ENCODE measurements at regions not wholly inside any gene's neighbourhood (a gene's known extent, or its start where the extent isn't known, plus 50 kb on each side); places are given as distances from the start of the nearest gene placed in this dataset.

DNA sequence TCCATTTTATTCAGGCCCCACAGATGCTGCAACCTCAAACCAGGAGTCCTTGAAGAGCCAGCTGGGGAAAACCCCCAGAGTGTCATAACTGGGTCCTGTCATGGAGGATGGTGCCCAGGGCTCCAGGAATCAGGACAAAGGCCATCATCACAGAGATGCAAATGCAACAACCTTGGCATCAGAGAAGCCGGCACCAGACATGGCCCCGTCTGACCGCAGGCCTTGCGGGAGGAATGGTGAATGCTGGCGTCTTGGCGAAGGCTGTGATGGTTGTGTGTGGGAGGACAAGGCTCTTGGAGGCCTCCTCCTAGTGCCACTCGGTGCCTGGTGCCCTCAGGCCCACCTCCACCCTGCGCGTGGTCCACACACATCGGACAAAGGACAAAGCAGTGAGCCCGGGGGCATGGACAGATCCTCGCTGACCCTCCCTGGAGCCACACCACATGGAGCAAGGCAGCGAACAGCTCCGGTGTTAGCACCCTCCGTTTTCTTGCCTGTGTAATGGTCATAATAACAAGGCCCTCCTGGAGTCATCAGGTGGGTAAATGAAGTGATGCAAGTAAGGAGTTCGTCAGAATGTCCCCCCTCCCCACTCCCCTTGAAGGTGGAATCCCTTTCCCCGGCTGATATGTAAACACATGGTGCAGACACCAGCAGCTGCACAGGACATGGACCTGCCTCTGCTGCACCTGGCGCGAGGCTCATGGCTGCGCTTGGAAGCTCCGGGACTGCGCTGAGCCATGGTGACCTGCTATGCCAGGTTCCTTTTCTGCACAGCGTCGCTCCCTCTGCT, 380.7 kb downstream of the IRX2 start:
- H3K79me2 ChIP-seq (ENCODE audit: insufficient read depth, low read length), result no peaks in the 10 kb centered on the region
- H3K9ac ChIP-seq (ENCODE audit: low read length), result no peak overlapping the region
- no peak overlapping the region for H3K4me3 ChIP-seq (ENCODE audit: insufficient read depth, low read length, poor library complexity, severe bottlenecking)
- no peak overlapping the region for H2AFZ ChIP-seq (ENCODE audit: low read depth, low read length, severe bottlenecking)
- no peaks in the 10 kb centered on the region for H3K27me3 ChIP-seq (ENCODE audit: low read length)
- H3K9me2 ChIP-seq (replicated peaks; ENCODE audit: insufficient read depth, low read length), result no peaks in the 10 kb centered on the region
- TF ChIP-seq EZH2phosphoT487 (conservative IDR thresholded peaks at IDR 0.05; ENCODE audit: low read length) (no peak), CTCF (IDR thresholded peaks at IDR 0.05; ENCODE audit: insufficient read depth, low read length, poor library complexity, severe bottlenecking) (no peak)
- no peaks in the 10 kb centered on the region for H3K36me3 ChIP-seq (ENCODE audit: low read length)
- no peak overlapping the region for H3K4me2 ChIP-seq (ENCODE audit: low read depth, low read length, poor library complexity, severe bottlenecking)
- no peaks in the 10 kb centered on the region for H3F3A ChIP-seq (ENCODE audit: insufficient read depth)
- no peak overlapping the region for H3K27ac ChIP-seq (ENCODE audit: low read depth, low read length)
- no peaks in the 10 kb centered on the region for H4K20me1 ChIP-seq (ENCODE audit: low read depth, low read length)
- no peaks in the 10 kb centered on the region for H3K9me3 ChIP-seq (ENCODE audit: insufficient read depth, low read length)

DNA sequence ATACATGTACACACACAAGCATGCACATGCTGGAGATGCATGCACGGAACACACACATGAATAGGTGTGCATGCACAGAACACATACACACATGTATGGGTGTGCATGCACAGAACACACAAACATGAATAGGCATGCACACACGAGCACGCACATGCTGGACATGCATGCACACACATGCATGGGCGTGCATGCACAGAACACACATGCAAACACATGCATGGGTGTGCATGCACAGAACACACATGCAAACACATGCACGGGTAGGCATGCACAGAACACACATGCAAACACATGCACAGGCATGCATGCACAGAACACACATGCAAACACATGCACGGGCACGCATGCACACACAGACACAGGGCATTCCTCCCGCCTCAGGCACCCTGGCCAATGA, 382.3 kb downstream of the IRX2 start:
- Histone ChIP-seq H3F3A (ENCODE audit: insufficient read depth) (no peaks in the 10 kb centered on the region), H3K9me2 (replicated peaks; ENCODE audit: insufficient read depth, low read length) (no peaks in the 10 kb centered on the region), H4K20me1 (ENCODE audit: low read depth, low read length) (no peaks in the 10 kb centered on the region), H2AFZ (ENCODE audit: low read depth, low read length, severe bottlenecking) (no peak overlapping the region), H3K9me3 (ENCODE audit: insufficient read depth, low read length) (peaks cover 6% of the 10 kb centered on the region; the same call in 1 of the 2 replicates), H3K36me3 (ENCODE audit: low read length) (no peaks in the 10 kb centered on the region), H3K9ac (ENCODE audit: low read length) (no peak overlapping the region), H3K79me2 (ENCODE audit: insufficient read depth, low read length) (no peaks in the 10 kb centered on the region), H3K4me3 (ENCODE audit: insufficient read depth, low read length, poor library complexity, severe bottlenecking) (no peak overlapping the region), H3K4me2 (ENCODE audit: low read depth, low read length, poor library complexity, severe bottlenecking) (no peak overlapping the region), H3K27me3 (ENCODE audit: low read length) (no peaks in the 10 kb centered on the region), H3K27ac (ENCODE audit: low read depth, low read length) (no peak overlapping the region)
- TF ChIP-seq EZH2phosphoT487 (conservative IDR thresholded peaks at IDR 0.05; ENCODE audit: low read length), result no peak
- no peak for TF ChIP-seq CTCF (IDR thresholded peaks at IDR 0.05; ENCODE audit: insufficient read depth, low read length, poor library complexity, severe bottlenecking)

DNA sequence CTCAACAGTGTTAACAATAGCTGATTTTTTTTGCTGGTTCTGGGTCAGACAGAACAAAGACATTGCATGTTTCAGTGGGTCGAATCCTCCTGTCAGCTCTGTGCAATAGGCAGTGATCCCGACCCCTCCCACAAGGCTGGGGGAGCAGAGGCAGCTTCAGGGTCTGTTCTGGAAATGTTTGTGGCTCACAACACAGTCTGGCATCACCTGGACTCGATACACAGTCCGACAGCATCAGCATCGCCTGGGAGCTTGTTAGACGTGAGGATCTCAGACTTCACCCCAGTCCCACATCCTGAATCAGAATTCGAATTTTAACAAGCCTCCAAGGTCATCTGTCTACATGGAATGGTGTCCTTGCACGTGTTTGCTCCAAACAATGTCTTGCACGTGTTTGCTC, 384.7 kb downstream of the IRX2 start:
- H3K36me3 ChIP-seq (ENCODE audit: low read length), result no peaks in the 10 kb centered on the region
- no peaks in the 10 kb centered on the region for H3K79me2 ChIP-seq (ENCODE audit: insufficient read depth, low read length)
- H4K20me1 ChIP-seq (ENCODE audit: low read depth, low read length), result no peaks in the 10 kb centered on the region
- no peak for TF ChIP-seq CTCF (IDR thresholded peaks at IDR 0.05; ENCODE audit: insufficient read depth, low read length, poor library complexity, severe bottlenecking)
- TF ChIP-seq EZH2phosphoT487 (conservative IDR thresholded peaks at IDR 0.05; ENCODE audit: low read length), result no peak
- no peak overlapping the region for H3K4me2 ChIP-seq (ENCODE audit: low read depth, low read length, poor library complexity, severe bottlenecking)
- H2AFZ ChIP-seq (ENCODE audit: low read depth, low read length, severe bottlenecking), result no peak overlapping the region
- H3K9ac ChIP-seq (ENCODE audit: low read length), result no peak overlapping the region
- no peak overlapping the region for H3K4me3 ChIP-seq (ENCODE audit: insufficient read depth, low read length, poor library complexity, severe bottlenecking)
- no peaks in the 10 kb centered on the region for H3K27me3 ChIP-seq (ENCODE audit: low read length)
- no peak overlapping the region for H3K27ac ChIP-seq (ENCODE audit: low read depth, low read length)
- H3F3A ChIP-seq (ENCODE audit: insufficient read depth), result no peaks in the 10 kb centered on the region
- H3K9me2 ChIP-seq (replicated peaks; ENCODE audit: insufficient read depth, low read length), result no peaks in the 10 kb centered on the region
- peaks cover 6% of the 10 kb centered on the region; the same call in 1 of the 2 replicates for H3K9me3 ChIP-seq (ENCODE audit: insufficient read depth, low read length)
